GM23338 (cell line): ENCODE measurements at regions not wholly inside any gene's neighbourhood (a gene's known extent, or its start where the extent isn't known, plus 50 kb on each side); places are given as distances from the start of the nearest gene placed in this dataset.

ENCODE experiments used
- ATAC-seq: fragments of 200-7000 bp; cut with Tn5 transposase; 3 replicates; pipeline ENCODE4 v1.9.1; 2020
- DNase-seq: peaks from one replicate; pipeline ENCODE4 v3.0.0-alpha.2; 2015; ENCODE audit warnings: low spot score
- H2AFZ ChIP-seq: fragments of 200-600 bp; sonication (generic); 2 replicates; pipeline ENCODE4 v1.8.0; 2016; ENCODE audit warnings: antibody characterized with exemption, mild to moderate bottlenecking, moderate library complexity
- H3F3A ChIP-seq: fragments of 200-600 bp; sonication (generic); replicated peaks from 2 replicates; pipeline ENCODE4 v1.8.0; 2017; ENCODE audit warnings: antibody characterized with exemption, mixed run types, low read depth
- H3K27ac ChIP-seq: fragments of 200-600 bp; sonication (generic); 2 replicates; pipeline ENCODE4 v1.6.1; 2016; ENCODE audit warnings: low read depth
- H3K27me3 ChIP-seq: fragments of 200-600 bp; sonication (generic); 2 replicates; pipeline ENCODE4 v1.8.0; 2016; ENCODE audit warnings: mild to moderate bottlenecking, mixed run types, moderate library complexity; ENCODE audit not compliant: insufficient read depth
- H3K36me3 ChIP-seq: fragments of 200-600 bp; sonication (generic); 2 replicates; pipeline ENCODE4 v1.8.0; 2016; ENCODE audit warnings: mild to moderate bottlenecking; ENCODE audit not compliant: insufficient read depth
- H3K4me1 ChIP-seq: fragments of 200-600 bp; sonication (generic); 2 replicates; pipeline ENCODE4 v1.8.0; 2016; ENCODE audit warnings: mild to moderate bottlenecking, moderate library complexity; ENCODE audit not compliant: insufficient read depth
- H3K4me2 ChIP-seq: fragments of 200-600 bp; sonication (generic); 2 replicates; pipeline ENCODE4 v1.7.1; 2017; ENCODE audit warnings: mixed run types
- H3K4me3 ChIP-seq: fragments of 200-600 bp; sonication (generic); 2 replicates; pipeline ENCODE4 v1.6.1; 2016; ENCODE audit warnings: mixed run types
- H3K79me2 ChIP-seq: fragments of 200-600 bp; sonication (generic); replicated peaks from 2 replicates; pipeline ENCODE4 v1.8.0; 2017; ENCODE audit warnings: mild to moderate bottlenecking; ENCODE audit not compliant: insufficient read depth
- H3K9me2 ChIP-seq: fragments of 200-600 bp; sonication (generic); 2 replicates; pipeline ENCODE4 v1.8.0; 2017; ENCODE audit not compliant: insufficient read depth
- H4K20me1 ChIP-seq: fragments of 200-600 bp; sonication (generic); replicated peaks from 2 replicates; pipeline ENCODE4 v1.8.0; 2017; ENCODE audit warnings: mild to moderate bottlenecking; ENCODE audit not compliant: insufficient read depth
- H3K27ac Mint-ChIP-seq: 2 replicates; pipeline ENCODE4 v1.8.0; 2020; ENCODE audit warnings: inconsistent platforms, mild to moderate bottlenecking, moderate library complexity, mixed read lengths
- H3K27me3 Mint-ChIP-seq: 3 replicates; pipeline ENCODE4 v1.8.0; 2022; ENCODE audit warnings: low read depth, mild to moderate bottlenecking, moderate library complexity, mixed read lengths, inconsistent platforms; ENCODE audit not compliant: insufficient read depth, poor library complexity
- H3K36me3 Mint-ChIP-seq: 3 replicates; pipeline ENCODE4 v1.8.0; 2021; ENCODE audit warnings: low read depth, mild to moderate bottlenecking, inconsistent platforms, moderate library complexity, mixed read lengths
- H3K4me1 Mint-ChIP-seq: 3 replicates; pipeline ENCODE4 v1.8.0; 2020; ENCODE audit warnings: mild to moderate bottlenecking, inconsistent platforms, mixed read lengths
- H3K4me3 Mint-ChIP-seq: 3 replicates; pipeline ENCODE4 v1.8.0; 2021; ENCODE audit warnings: moderate library complexity, mild to moderate bottlenecking, inconsistent platforms, mixed read lengths
- H3K9me3 Mint-ChIP-seq: 3 replicates; pipeline ENCODE4 v1.8.0; 2020; ENCODE audit warnings: moderate library complexity, mild to moderate bottlenecking, inconsistent platforms, mixed read lengths
- CREB1 ChIP-seq: fragments of 250-450 bp; sonication (Bioruptor Pico); IDR thresholded peaks from 2 replicates; pipeline ENCODE4 v1.5.0; 2020; ENCODE audit warnings: low read depth, mild to moderate bottlenecking, moderate library complexity
- CTCF ChIP-seq, 2 experiments: fragments of 200-600 bp in 1 of 2; sonication (generic) in 1 of 2; conservative IDR thresholded peaks; 2 replicates each; pipeline versions ENCODE4 v1.5.1 to v1.6.1; 2016 to 2017; ENCODE audit warnings: antibody characterized with exemption in 2 of 2, low read depth in 2 of 2, mild to moderate bottlenecking in 2 of 2, moderate library complexity in 1 of 2
- ETS1 ChIP-seq: IDR thresholded peaks from 2 replicates; pipeline ENCODE4 v1.6.1; 2016; ENCODE audit warnings: antibody characterized with exemption
- EZH2 ChIP-seq: fragments of 200-600 bp; sonication (generic); IDR thresholded peaks from one replicate; pipeline ENCODE4 v1.8.0; 2017; ENCODE audit warnings: antibody characterized with exemption, mild to moderate bottlenecking, low read depth; ENCODE audit not compliant: unreplicated experiment
- EZH2phosphoT487 ChIP-seq: fragments of 200-600 bp; sonication (generic); IDR thresholded peaks from one replicate; pipeline ENCODE4 v1.8.1; 2018; ENCODE audit warnings: antibody characterized with exemption; ENCODE audit not compliant: unreplicated experiment
- JUNB ChIP-seq: IDR thresholded peaks from one replicate; pipeline ENCODE4 v1.6.1; 2016; ENCODE audit warnings: antibody characterized with exemption; ENCODE audit not compliant: unreplicated experiment
- NANOG ChIP-seq: IDR thresholded peaks from 2 replicates; pipeline ENCODE4 v1.6.1; 2016; ENCODE audit warnings: antibody characterized with exemption, borderline replicate concordance
- POLR2AphosphoS5 ChIP-seq: IDR thresholded peaks from 2 replicates; pipeline ENCODE4 v1.6.1; 2016; ENCODE audit warnings: antibody characterized with exemption, low read depth
- REST ChIP-seq: IDR thresholded peaks from one replicate; pipeline ENCODE4 v1.6.1; 2018; ENCODE audit warnings: antibody characterized with exemption; ENCODE audit not compliant: unreplicated experiment
- STAT1 ChIP-seq: IDR thresholded peaks from one replicate; pipeline ENCODE4 v1.6.1; 2016; ENCODE audit warnings: antibody characterized with exemption; ENCODE audit not compliant: unreplicated experiment
- ZNF114 ChIP-seq: fragments of 250-450 bp; sonication (Bioruptor Pico); IDR thresholded peaks from 2 replicates; pipeline ENCODE4 v1.5.0; 2020; ENCODE audit warnings: mild to moderate bottlenecking, moderate library complexity
- ZNF331 ChIP-seq: fragments of 250-450 bp; sonication (Bioruptor Pico); IDR thresholded peaks from 2 replicates; pipeline ENCODE4 v1.5.0; 2020; ENCODE audit warnings: low read depth, mild to moderate bottlenecking, moderate library complexity
- ZNF462 ChIP-seq: fragments of 250-450 bp; sonication (Bioruptor Pico); IDR thresholded peaks from 2 replicates; pipeline ENCODE4 v1.5.0; 2020; ENCODE audit warnings: mild to moderate bottlenecking, moderate library complexity

- Histone ChIP-seq H3F3A (no peaks in the 10 kb centered on the region), H2AFZ (no peak overlapping the region), H3K36me3 (no peaks in the 10 kb centered on the region), H3K79me2 (no peaks in the 10 kb centered on the region), H3K4me1 (peaks cover 25% of the 10 kb centered on the region), H3K27me3 (no peaks in the 10 kb centered on the region), H3K9me2 (no peaks in the 10 kb centered on the region), H3K27ac (no peak overlapping the region), H3K4me2 (no peak overlapping the region), H3K4me3 (no peak overlapping the region), H4K20me1 (no peaks in the 10 kb centered on the region)
- DNase-seq (no peak), ATAC-seq (no peak)
- Mint-ChIP-seq H3K9me3 (peaks cover 4% of the 10 kb centered on the region; the same call in 2 of the 3 replicates), H3K27ac (no peak overlapping the region), H3K4me3 (no peak overlapping the region), H3K4me1 (peaks cover 32% of the 10 kb centered on the region), H3K27me3 (peaks cover 2% of the 10 kb centered on the region), H3K36me3 (peaks cover 4% of the 10 kb centered on the region; the same call in 2 of the 3 replicates)
- no peak for TF ChIP-seq REST
- TF ChIP-seq EZH2phosphoT487: no peak
- no peak for TF ChIP-seq CREB1 (CRISPR knock-in tag)
- no peak for TF ChIP-seq CTCF (conservative IDR thresholded peaks at IDR 0.05; ENCODE audit: low read depth in 2 of 2)
- no peak for TF ChIP-seq ZNF114 (CRISPR knock-in tag)
- TF ChIP-seq NANOG: no peak
- TF ChIP-seq POLR2AphosphoS5: no peak
- TF ChIP-seq JUNB: no peak
- no peak for TF ChIP-seq EZH2
- no peak for TF ChIP-seq ETS1
- no peak for TF ChIP-seq STAT1
- TF ChIP-seq ZNF462 (CRISPR knock-in tag): no peak
- TF ChIP-seq ZNF331 (CRISPR knock-in tag): no peak
Measured at GRCh38 chr15:29990954-29991353, 91.8 kb upstream of the GOLGA8J start.
